ENCODE measurements at regions not wholly inside any gene's neighbourhood (a gene's known extent, or its start where the extent isn't known, plus 50 kb on each side); places are given as distances from the start of the nearest gene placed in this dataset.
"Not testable (repeated sequence)": the region's sequence is repeated elsewhere in the genome, so short reads cannot be mapped to it uniquely, and the experiment has no call there.

DNA sequence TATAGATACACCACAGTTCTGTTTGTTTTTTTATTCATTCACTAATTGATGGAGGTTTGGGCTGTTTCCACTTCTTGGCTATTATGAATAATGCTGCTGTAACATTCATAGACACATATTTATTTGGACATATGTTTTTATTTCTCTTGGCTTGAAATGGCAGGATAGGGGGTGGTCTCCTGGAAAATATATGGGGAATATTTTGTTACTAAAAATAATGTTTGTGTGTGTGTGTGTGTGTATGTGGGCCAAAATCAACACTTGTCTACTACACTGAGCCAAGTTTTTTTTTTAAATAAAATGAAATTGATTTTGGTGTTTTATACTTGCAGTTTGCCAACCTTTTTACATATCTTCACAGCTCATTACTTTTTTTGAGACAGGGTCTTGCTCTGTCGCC lies 264.4 kb upstream of the SULF2 start:
- no peak for DNase-seq (ENCODE audit: low spot score in 2 of 2)
- FAIRE-seq: no peak

DNA sequence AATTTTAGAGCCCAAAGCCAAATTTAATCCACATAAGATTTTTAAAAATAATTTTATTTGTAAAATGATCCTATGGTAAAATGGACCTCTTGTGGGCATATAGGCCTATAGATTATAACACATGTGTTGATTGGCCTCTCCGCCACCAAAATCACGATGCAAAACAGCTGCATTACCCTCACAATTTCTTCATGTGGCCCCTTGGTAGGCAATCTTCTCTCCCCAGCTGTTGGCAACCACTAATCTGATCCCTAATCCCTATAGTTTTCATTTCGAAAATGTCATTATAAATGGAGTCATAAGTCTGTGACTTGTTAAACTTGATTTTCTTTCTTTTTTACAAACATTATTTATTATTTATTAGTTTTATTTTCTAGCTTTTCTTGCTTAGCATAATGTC lies 263.9 kb upstream of the SULF2 start:
- FAIRE-seq (no peak), DNase-seq (ENCODE audit: low spot score in 2 of 2) (no peak)

DNA sequence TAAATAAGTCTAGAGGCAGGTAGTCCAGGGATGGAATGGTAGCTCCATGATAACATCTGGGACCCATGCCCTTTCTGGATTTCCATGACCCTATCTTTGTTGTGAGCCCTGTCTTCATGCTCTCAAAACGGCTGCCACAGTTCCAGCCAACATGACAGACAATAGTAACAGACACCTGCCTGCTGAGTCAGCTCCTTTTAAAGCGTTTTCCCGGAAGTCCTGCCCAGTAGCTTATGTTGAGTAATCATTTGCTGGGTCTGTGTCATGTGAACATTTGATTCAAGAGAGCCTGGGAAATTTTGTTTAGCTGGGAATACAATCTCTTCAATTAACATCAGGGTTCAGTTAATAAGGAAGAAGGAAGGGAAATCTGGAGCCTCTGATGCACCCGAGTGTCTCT lies 262.2 kb upstream of the SULF2 start:
- DNase-seq (ENCODE audit: low spot score in 2 of 2): no peak
- FAIRE-seq: no peak

DNA sequence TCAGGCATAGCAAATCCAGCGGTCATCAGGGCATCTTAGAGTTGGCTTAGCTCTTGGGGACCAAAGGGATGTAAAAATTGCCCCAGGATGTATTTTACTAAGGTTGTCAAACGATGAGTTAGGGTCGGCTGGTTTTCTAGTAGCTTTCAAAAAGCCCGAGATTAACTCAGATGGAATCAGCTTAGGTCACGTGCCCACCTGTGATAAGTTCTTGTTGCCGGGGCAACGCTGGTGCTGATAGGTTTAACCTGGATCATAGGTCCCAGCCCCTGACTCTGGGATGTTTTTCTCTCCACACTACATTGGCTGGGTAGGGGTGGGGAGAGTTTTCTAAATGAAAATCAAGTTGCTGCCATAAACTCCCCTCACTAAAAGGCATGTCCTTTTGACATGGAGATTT lies 257.3 kb upstream of the SULF2 start:
- DNase-seq (ENCODE audit: low spot score in 2 of 2): no peak

DNA sequence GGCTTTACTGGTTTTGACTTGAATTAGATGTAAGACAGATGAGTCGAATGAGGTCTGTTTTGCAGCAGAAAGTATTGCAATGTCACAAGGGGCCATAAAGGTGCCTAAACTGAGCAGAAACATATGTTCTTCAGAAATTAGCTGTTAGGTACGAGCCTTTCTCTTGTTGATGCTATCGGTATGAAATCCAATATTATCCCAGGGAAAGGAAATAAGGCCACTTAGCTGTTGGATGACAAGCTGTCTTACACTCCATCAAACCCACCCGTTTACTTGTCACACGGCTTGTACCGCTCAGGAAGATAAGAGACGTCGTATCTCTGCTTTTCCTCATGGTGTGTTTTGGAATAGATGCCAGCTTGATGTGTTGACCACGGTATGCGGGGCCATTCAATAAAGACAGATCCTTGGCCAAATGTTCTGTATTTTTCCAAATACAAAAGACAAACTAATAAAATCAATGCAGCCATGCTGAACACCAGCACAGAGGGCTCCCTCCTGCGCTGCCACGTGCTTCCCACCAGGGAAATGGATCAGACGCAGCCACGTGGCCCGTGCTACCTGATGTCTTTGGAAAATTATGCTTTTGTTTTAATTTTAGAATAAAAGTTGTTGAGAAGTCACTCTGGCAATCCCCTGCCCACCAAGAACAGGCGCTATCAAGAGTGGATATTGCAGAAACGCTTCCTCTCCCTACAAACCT lies 255.9 kb upstream of the SULF2 start:
- no peak for DNase-seq (ENCODE audit: low spot score in 2 of 2)
- no peak for FAIRE-seq

More for the DNA sequence above, 257.3 kb upstream of the SULF2 start:
- no peak for FAIRE-seq

DNA sequence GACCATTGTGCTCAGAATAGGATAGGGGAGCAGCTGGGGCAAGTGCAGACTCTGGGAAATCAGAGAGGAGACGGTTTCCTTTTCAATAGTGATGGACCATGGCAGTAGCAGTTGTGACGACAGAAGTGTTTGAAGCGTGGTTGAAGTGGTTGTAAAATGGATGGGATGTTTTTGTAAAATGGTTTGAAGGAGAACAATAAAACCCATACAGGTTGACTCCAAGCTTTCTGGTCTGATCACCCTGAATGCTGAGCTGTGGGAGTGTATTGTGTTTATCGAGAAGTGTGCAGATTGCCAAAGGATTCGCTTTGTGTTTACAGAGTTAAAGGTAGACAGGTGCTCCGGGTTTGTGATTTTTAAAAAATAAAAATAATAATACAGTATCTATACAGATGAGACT lies 255.2 kb upstream of the SULF2 start:
- FAIRE-seq (no peak), DNase-seq (ENCODE audit: low spot score in 2 of 2) (no peak)

DNA sequence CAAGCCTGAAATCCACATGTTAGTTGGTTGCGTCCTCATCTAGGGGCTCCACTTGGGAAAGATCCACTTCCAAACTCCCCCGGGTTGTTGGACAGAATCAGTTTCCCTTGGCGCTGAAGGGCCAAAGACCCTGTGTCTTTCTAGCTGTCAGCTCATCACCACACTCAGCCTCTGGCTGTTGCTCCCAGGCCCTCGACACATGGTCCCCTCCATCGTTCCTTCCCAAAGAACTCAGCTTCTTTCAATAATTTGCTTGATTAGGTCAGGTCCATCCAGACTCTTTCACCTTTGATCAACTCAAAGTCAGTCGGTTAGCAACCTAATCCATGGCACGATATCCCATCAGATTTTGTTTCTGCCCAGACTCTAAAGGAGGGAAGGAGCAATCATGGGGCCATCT lies 254.8 kb upstream of the SULF2 start:
- no peak for FAIRE-seq
- DNase-seq (ENCODE audit: low spot score in 2 of 2): no peak

DNA sequence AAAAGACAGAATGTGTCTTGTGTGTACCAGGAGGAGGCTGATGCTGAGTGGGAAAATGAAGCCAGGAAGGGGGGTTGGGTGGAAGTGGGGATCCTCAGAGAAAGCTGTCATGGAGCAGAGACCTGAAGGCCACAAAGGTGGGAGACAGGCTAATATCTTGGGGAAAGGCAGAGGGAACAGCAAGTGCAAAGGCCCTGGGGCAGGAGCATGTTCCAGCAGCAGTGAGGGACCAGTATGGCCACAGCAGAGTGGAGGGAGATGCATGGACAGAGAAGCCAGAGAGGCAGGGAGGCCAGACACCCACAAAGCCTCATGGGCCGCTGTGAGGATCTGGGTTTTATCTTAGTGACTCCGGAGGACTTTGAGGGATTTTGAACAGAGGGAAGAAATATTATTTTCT lies 254.2 kb upstream of the SULF2 start:
- no peak for FAIRE-seq
- DNase-seq (ENCODE audit: low spot score in 2 of 2): no peak

DNA sequence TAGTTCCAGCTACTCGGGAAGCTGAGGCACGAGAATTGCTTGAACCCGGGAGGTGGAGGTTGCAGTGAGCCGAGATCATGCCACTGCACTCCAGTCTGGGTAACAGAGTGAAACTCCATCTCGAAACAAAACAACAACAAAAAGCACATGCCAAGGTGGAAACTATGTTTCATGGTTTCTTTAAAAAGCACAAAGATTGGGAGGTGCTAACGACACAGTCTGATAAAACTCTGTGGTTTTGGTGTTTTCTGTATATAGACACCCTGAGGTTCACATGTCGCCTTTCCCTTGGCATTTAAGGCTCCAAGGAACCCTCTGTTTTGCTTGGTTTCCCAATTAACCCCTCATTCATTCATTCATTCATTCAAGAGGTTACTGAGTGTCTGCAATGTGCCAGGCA lies 253.4 kb upstream of the SULF2 start:
- no peak for DNase-seq (ENCODE audit: low spot score in 2 of 2)
- no peak for FAIRE-seq

DNA sequence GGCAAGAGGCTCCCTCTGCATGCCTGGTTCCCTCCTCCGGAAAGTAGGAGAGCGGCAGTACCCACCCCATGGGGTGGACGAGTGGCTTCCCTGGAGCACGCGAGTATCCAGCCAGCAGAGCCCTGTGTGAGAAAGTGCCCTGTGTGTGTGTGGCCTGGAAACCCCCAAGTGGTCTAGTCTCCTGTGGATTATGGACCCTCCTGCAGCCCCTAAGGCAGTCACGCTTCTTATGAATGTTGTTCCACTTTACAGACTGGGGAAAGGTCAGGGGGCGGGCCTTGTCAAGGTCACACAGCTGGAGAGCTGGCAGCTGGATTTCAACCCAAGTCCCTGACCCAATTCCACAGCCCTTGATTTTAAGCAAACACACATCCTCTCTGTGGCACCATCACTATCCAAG lies 252.5 kb upstream of the SULF2 start:
- DNase-seq (ENCODE audit: low spot score in 2 of 2); FAIRE-seq: not testable (repeated sequence)

DNA sequence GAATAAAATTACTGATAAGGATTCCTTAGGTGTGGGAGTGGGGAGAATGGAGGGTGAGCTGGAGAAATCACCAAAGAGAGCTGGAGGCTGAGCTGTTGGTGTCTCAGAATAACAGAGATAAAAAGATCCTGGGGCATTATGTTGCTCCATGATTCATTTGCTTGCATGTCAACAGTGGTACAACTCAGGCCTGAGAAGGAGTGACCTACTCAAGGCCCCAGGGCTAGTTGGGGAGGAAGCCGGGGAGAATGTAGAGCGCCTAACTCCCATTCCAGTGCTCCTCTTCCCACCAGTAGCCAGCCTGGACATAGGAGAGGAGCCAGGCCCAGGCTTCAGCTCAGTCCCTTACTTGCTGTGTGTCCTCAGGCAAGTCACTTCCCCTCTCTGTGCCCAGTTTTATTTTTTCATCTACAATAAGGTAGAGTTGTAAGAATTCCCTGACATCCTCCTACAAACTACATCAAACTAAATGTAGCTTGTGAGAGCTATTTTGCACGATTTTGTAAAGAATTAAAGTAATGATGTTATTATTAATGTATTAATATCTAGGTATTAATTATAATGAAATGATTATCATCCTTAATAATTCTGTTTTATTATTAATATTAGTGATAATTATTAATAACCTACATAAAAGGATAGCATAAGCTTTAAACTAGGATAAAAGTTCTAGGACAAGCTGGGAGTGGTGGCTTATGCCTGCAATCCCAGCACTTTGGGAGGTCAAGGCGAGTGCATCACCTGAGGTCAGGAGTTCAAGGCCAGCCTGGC lies 250.9 kb upstream of the SULF2 start:
- FAIRE-seq (no peak), DNase-seq (ENCODE audit: low spot score in 2 of 2) (no peak)

DNA sequence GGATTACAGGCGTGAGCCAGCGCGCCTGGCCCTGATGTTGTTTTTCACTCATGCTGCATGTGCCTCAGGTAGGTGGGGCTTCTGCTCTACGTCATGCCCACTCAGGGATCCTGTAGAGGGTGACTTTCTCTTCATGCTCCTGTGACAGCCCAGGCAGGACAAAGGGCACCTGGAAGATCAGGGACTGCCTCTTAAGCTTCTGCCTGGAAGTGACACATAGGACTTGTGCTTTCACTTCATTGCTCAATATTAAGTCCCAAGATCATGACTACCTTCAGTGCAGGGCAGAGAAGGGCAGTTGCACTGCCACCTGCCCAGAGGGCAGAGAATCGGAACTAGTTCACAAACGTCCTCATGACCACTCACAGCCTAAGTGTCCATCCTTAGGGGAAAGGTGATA lies 249.5 kb upstream of the SULF2 start:
- no peak for DNase-seq (ENCODE audit: low spot score in 2 of 2)

DNA sequence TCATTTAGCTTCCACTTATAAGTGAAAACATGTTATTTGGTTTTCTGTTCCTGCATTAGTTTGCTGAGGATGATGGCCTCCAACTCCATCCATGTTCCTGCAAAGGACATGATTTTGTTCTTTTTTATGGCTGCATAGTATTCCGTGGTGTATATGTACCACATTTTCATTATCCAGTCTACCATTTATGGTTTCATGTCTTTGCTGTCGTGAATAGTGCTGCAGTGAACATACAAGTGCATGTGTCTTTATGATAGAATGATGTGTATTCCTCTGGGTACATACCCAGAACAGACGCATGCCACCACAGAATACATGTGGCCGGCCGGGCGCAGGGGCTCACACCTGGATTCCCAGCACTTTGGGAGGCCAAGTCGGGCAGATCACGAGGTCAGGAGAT lies 247.7 kb upstream of the SULF2 start:
- DNase-seq (ENCODE audit: low spot score in 2 of 2); FAIRE-seq: not testable (repeated sequence)

More for the DNA sequence above, 249.5 kb upstream of the SULF2 start:
- FAIRE-seq: no peak

DNA sequence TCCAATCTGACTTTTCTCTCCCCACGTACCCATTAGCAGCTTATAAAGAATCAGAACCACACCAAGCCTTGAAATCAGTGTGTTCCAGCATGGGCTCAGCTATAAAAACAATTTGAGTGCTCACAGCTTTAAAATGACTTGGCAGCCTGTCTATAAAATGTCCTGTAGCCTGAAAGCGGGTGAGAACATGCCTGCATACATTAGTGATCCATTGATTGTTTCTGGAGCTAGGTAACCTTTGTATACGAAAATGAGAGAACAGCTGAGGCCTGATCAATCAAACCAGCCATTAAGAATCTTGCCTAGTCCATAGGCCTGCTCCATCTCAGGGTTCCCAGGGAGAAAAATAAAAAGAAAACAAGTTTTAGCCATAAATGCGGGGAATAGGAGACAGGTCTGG lies 245.8 kb upstream of the SULF2 start:
- no peak for FAIRE-seq

DNA sequence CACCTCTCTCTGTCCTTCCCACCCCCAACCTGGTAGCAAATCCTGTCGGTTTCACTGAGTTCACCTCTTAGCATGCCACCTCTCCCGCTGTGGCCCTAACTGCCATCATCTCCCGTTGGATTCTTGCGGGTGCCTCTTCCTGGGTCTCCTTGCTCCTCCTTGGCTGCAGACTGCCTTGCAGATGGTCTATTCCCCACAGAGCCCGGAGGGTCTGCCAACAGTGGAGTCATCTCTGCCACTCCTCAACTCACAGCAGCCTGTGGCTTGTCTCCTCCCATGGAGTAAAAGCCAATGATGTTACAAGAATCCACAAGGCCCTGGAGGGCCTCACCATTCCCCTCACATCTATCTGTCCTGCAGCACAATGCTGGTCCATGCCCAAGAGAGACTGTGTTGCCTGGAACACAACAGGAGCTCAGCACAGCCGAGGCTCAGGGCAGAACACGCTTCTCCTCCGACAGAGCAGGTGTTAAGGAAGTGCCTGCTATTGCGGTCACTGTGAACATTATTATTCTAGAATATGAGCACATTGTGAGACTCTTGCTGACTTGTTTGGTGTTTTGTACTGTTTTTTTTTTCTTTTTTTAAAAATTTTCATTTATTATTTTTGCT lies 241.8 kb upstream of the SULF2 start:
- no peak for DNase-seq (ENCODE audit: low spot score in 2 of 2)
- FAIRE-seq: no peak

More for the DNA sequence above, 245.8 kb upstream of the SULF2 start:
- no peak for DNase-seq (ENCODE audit: low spot score in 2 of 2)

DNA sequence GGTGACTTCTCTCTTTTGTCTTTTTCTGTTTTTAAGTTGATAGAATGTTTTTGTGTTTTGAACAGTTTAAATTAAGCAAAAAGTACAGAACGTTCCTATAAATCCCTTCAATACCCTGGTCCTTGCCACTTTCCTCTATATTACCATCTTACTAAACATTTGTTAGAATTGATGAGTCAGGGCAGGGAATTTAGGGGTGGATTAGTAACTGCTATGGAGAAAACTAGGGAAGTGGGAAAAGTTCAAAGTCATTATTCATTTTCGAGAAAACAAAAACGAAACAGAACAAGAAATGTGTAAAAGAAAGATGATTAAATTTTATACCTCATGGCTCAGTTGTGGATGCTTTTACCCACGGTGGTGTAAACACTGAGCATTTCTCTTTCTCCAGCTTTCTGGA lies 240.4 kb upstream of the SULF2 start:
- FAIRE-seq (no peak), DNase-seq (ENCODE audit: low spot score in 2 of 2) (no peak)

DNA sequence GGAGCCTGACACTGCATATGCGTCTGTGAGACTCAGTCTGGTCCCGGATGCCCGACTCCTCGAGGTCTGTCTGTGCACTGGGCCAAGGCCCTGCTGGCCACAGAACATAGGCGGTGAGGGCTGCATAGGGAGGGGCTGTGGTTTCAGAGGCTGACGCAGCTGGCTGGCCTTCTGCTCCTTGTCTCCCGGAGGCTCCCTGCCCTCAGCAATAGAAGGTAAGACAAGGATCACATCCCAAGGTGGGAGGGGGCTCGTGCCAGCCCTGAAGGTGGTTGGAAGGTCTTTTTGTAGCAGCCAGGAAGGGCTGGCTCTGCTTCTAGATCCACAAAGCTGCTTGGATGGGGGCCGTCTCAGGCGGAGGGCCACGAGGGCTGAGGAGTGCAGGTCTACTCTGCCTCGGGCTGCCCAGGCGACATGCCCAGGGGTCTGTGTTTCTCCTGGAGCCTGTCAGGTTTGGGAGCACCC lies 239.8 kb upstream of the SULF2 start:
- DNase-seq (ENCODE audit: low spot score in 2 of 2) (no peak), FAIRE-seq (no peak)

DNA sequence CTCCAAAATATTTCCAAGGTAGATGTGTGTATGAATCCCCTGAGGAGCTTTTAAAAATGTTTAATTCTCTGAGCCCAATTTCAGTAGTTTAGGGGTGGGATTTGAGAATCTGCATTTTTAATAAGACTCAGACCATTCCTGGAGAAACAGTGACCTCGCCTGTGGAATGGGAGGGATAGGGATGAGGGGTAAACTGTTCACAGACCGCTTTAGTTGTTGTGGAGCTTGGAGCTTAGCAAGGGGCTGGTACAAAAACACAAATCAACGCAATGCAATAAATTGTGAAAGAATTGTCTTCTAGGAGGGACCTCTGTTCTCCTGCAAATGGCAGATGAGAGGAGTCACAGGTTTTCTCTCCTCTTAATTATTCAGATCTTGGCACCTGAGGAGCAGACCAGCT lies 239.3 kb upstream of the SULF2 start:
- FAIRE-seq: no peak
- DNase-seq (ENCODE audit: low spot score in 2 of 2): no peak

DNA sequence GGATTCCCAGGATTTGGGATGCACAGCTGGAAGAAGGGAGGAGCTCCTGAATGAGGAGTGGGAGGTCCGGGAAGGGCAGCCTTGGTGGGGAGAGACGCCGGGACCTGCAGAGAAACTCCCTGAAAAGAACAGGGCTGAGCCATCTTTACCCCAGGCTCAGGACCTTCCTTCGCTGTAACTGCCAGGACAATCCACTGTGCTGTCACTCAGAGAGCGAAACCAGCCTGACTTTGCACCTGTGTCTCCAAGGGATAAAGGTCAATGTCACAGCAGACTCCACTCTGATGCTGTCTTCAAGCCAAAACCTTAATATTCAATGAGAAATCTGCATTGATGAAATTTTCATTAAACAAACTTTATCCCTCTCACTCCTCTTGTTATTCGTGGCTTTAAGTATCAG lies 235.4 kb upstream of the SULF2 start:
- not testable (repeated sequence) for FAIRE-seq; DNase-seq (ENCODE audit: low spot score in 2 of 2)

DNA sequence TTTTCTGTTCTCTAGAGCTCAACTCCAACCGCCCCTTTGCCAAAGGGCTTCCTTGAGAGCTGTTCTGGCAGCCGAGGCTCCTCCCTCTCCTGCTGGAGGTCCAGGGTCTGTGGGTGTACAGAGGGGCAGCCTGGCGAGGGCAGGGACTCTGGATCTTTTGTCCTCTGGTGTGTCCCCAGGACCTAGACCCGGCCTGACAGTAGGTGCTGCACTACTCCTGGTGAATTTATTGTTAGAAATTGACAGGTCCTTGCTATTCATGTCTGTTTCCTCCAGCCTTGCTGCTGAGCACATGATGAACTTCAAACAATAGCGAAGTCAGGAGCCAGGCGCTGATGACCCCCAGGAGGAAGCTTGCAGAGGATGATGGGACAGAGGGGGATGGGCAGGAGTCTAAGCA lies 234.7 kb upstream of the SULF2 start:
- FAIRE-seq: no peak

DNA sequence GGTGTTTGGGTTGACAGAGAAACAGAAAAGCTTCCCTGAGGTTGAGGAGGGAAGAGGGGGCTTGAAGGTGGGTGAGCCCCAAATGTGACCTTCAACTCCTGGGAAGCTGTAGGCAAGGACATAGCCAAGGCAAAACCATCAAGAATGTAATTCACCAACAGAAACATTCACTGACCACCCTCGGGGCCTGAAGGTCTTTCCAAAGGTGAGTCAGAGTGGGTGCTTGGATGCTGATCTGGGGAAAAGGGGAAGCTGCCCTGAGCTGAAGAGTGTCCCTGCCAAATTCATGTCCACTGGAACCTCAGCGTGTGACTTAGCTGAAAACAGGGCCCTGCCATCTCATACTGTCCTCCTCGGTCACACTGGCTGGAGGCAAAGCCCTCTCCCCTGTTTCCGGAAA lies 234.2 kb upstream of the SULF2 start:
- FAIRE-seq (no peak), DNase-seq (ENCODE audit: low spot score in 2 of 2) (no peak)

More for the DNA sequence above, 234.7 kb upstream of the SULF2 start:
- DNase-seq (ENCODE audit: low spot score in 2 of 2): no peak

DNA sequence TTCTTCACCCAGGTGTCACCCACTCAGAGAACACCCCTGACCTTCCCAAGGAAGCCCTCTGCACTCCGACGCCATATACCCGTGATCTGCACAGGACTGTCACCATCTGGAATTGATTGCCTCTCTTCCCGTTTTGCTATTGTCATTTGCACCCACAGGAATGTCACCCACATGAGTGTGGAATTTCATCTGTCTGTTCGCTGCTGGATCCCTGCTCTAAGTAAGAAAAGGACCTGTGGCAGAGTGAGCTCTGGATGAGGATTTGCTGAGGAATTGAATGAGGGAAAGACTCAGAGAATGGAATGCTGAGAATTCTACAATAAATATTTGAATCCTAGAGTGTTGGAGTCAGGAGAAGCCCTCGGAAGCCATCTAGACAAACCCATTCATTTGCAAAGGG lies 233.6 kb upstream of the SULF2 start:
- DNase-seq (ENCODE audit: low spot score in 2 of 2); FAIRE-seq: not testable (repeated sequence)

Data from frontal cortex (tissue), 3 donors.